Naive thymus-derived CD4-positive, alpha-beta T cell (primary cell): ENCODE measurements at regions not wholly inside any gene's neighbourhood (a gene's known extent, or its start where the extent isn't known, plus 50 kb on each side); places are given as distances from the start of the nearest gene placed in this dataset.

Source experiments
- ATAC-seq: fragments of 150-1000 bp; cut with Tn5 transposase; 2 replicates; pipeline ENCODE4 v1.10.0; 2021; ENCODE audit warnings: mild to moderate bottlenecking, moderate library complexity
- CTCF ChIA-PET: fragments of 350-600 bp; sonication (Branson Sonifier 250); formaldehyde crosslinking; loops from one replicate; lab custom pipeline; 2021; ENCODE audit warnings: antibody characterized with exemption; lab: Charles Lee
- POLR2A ChIA-PET: fragments of 350-600 bp; sonication (Branson Sonifier 250); formaldehyde crosslinking; loops from one replicate; lab custom pipeline; 2021; ENCODE audit warnings: antibody characterized with exemption, inconsistent platforms; lab: Charles Lee
- DNase-seq, 9 donors: peaks; one replicate each; pipeline versions ENCODE4 v3.0.0 to v3.0.0-alpha.2; 2020 to 2022; ENCODE audit warnings: mixed read lengths in 1 of 9
- H3K27ac ChIP-seq: one replicate; pipeline ENCODE4 v1.7.0; 2013; ENCODE audit warnings: mild to moderate bottlenecking, low read depth, low read length, moderate library complexity
- H3K27me3 ChIP-seq, 2 donors: one replicate each; pipeline ENCODE4 v1.7.0; 2013; ENCODE audit warnings: low read length in 2 of 2, mild to moderate bottlenecking in 2 of 2, moderate library complexity in 2 of 2; ENCODE audit not compliant: control insufficient read depth in 2 of 2, insufficient read depth in 2 of 2
- H3K36me3 ChIP-seq, 3 experiments: 1 replicate in 2 of 3; 2 replicates in 1 of 3; pipeline ENCODE4 v1.7.0; 2013; ENCODE audit warnings: low read length in 3 of 3, mild to moderate bottlenecking in 3 of 3, moderate library complexity in 1 of 3; ENCODE audit not compliant: insufficient read depth in 3 of 3, control insufficient read depth in 2 of 3
- H3K4me1 ChIP-seq, 2 donors: one replicate each; pipeline ENCODE4 v1.7.0; 2013; ENCODE audit warnings: low read length in 2 of 2, mild to moderate bottlenecking in 2 of 2, moderate library complexity in 1 of 2; ENCODE audit not compliant: control insufficient read depth in 2 of 2, insufficient read depth in 2 of 2
- H3K4me3 ChIP-seq: 2 replicates; pipeline ENCODE4 v1.7.0; 2013; ENCODE audit warnings: mild to moderate bottlenecking, low read length
- H3K9me3 ChIP-seq, 3 experiments: 1 replicate in 2 of 3; 2 replicates in 1 of 3; pipeline ENCODE4 v1.7.0; 2013; ENCODE audit warnings: low read length in 3 of 3; ENCODE audit not compliant: control insufficient read depth in 2 of 3
- H3K27ac Mint-ChIP-seq, 9 donors: one replicate each; pipeline ENCODE4 v1.8.0; 2020 to 2022; ENCODE audit warnings: mixed read lengths in 9 of 9, mild to moderate bottlenecking in 8 of 9, moderate library complexity in 5 of 9, inconsistent platforms in 2 of 9
- H3K27me3 Mint-ChIP-seq, 5 donors: one replicate each; pipeline ENCODE4 v1.8.0; 2021 to 2022; ENCODE audit warnings: mixed read lengths in 5 of 5, mild to moderate bottlenecking in 1 of 5
- H3K36me3 Mint-ChIP-seq, 5 donors: one replicate each; pipeline ENCODE4 v1.8.0; 2020 to 2022; ENCODE audit warnings: mixed read lengths in 5 of 5, mild to moderate bottlenecking in 3 of 5, inconsistent platforms in 1 of 5
- H3K4me1 Mint-ChIP-seq, 7 donors: one replicate each; pipeline ENCODE4 v1.8.0; 2020 to 2022; ENCODE audit warnings: mixed read lengths in 7 of 7, mild to moderate bottlenecking in 3 of 7, inconsistent platforms in 1 of 7
- H3K4me3 Mint-ChIP-seq, 10 donors: one replicate each; pipeline ENCODE4 v1.8.0; 2020 to 2022; ENCODE audit warnings: mild to moderate bottlenecking in 10 of 10, mixed read lengths in 10 of 10, moderate library complexity in 6 of 10, inconsistent platforms in 2 of 10
- H3K9me3 Mint-ChIP-seq, 11 donors: one replicate each; pipeline ENCODE4 v1.8.0; 2020 to 2022; ENCODE audit warnings: mixed read lengths in 11 of 11, mild to moderate bottlenecking in 4 of 11, inconsistent platforms in 1 of 11, moderate library complexity in 1 of 11
- intact Hi-C, 2 donors: fragments of 100-400 bp; cut with micrococcal nuclease; formaldehyde crosslinking; loops; one replicate each; pipeline ENCODE4 v1.15.1; 2023

- CTCF ChIA-PET, result no interaction called here
- Histone ChIP-seq H3K4me1 (peaks cover 4% of the 10 kb centered on the region in 2 donors), H3K36me3 (no peaks in the 10 kb centered on the region), H3K27me3 (no peaks in the 10 kb centered on the region), H3K27ac (no peak overlapping the region), H3K9me3 (no peaks in the 10 kb centered on the region), H3K4me3 (no peak overlapping the region)
- no peak overlapping the region for H3K4me3 Mint-ChIP-seq
- H3K36me3 Mint-ChIP-seq, result no peaks in the 10 kb centered on the region
- peaks cover 0 to 4% (median 0%) of the 10 kb centered on the region in 11 donors for H3K9me3 Mint-ChIP-seq
- intact Hi-C loops, result loop anchor here in 1 of 2 donors (5.0 kb wide), 1 partner anchor 1801 kb away; no protein-coding TSS in a partner anchor
- POLR2A ChIA-PET, result no interaction called here
- DNase-seq (no peak), ATAC-seq (no peak)
- H3K4me1 Mint-ChIP-seq, result peaks cover 0 to 5% (median 0%) of the 10 kb centered on the region in 7 donors
- peaks cover 5 to 33% (median 15%) of the 10 kb centered on the region in 5 donors for H3K27me3 Mint-ChIP-seq
- H3K27ac Mint-ChIP-seq, result no peak overlapping the region
Measured at GRCh38 chr2:120683701-120684100, 52.0 kb upstream of the GLI2 start.

- POLR2A ChIA-PET, result no interaction called here
- Mint-ChIP-seq H3K27me3 (peaks cover 5 to 40% (median 15%) of the 10 kb centered on the region in 5 donors), H3K9me3 (peaks cover 0 to 4% (median 0%) of the 10 kb centered on the region in 11 donors)
Measured at GRCh38 chr2:120684289-120685065, 51.2 kb upstream of the GLI2 start.

GRCh38 chr2:120685066-120685973 is 50.3 kb upstream of the GLI2 start:
- no peaks in the 10 kb centered on the region for H3K36me3 Mint-ChIP-seq
- DNase-seq, result no peak
- Histone ChIP-seq H3K4me1 (no peaks in the 10 kb centered on the region), H3K27me3 (no peaks in the 10 kb centered on the region), H3K9me3 (no peaks in the 10 kb centered on the region), H3K36me3 (no peaks in the 10 kb centered on the region), H3K4me3 (no peak overlapping the region), H3K27ac (no peak overlapping the region)
- no peak overlapping the region for H3K4me3 Mint-ChIP-seq
- no peak overlapping the region for H3K27ac Mint-ChIP-seq
- ChIA-PET POLR2A (no interaction called here), CTCF (no interaction called here)
- intact Hi-C loops, result no loop called here
- H3K27me3 Mint-ChIP-seq, result peaks cover 5 to 49% (median 15%) of the 10 kb centered on the region in 5 donors
- no peak for ATAC-seq
- peaks cover 0 to 4% (median 0%) of the 10 kb centered on the region in 11 donors for H3K9me3 Mint-ChIP-seq
- peaks cover 0 to 2% (median 0%) of the 10 kb centered on the region in 7 donors for H3K4me1 Mint-ChIP-seq

More at GRCh38 chr2:120684289-120685065, 51.2 kb upstream of the GLI2 start:
- no peak overlapping the region for H3K4me3 ChIP-seq
- H3K4me1 ChIP-seq, result peaks cover 4% of the 10 kb centered on the region in 2 donors
- Mint-ChIP-seq H3K36me3 (no peaks in the 10 kb centered on the region), H3K4me1 (peaks cover 0 to 5% (median 0%) of the 10 kb centered on the region in 7 donors), H3K4me3 (no peak overlapping the region), H3K27ac (no peak overlapping the region)
- H3K9me3 ChIP-seq, result no peaks in the 10 kb centered on the region
- no peak for ATAC-seq
- CTCF ChIA-PET, result no interaction called here
- intact Hi-C loops, result loop anchor here in 1 of 2 donors (5.0 kb wide), 1 partner anchor 1802 kb away; no protein-coding TSS in a partner anchor
- DNase-seq, result no peak
- H3K27ac ChIP-seq, result no peak overlapping the region
- H3K36me3 ChIP-seq, result no peaks in the 10 kb centered on the region
- no peaks in the 10 kb centered on the region for H3K27me3 ChIP-seq
